ENCODE measurements at regions not wholly inside any gene's neighbourhood (a gene's known extent, or its start where the extent isn't known, plus 50 kb on each side); places are given as distances from the start of the nearest gene placed in this dataset.
"Not testable (repeated sequence)": the region's sequence is repeated elsewhere in the genome, so short reads cannot be mapped to it uniquely, and the experiment has no call there.

GRCh38 chr13:20311596-20311995, 79.5 kb upstream of the GJB6 start:
- DNase-seq, result no peak

- DNase-seq, result no peak
These were observed 78.9 kb upstream of the GJB6 start for GRCh38 chr13:20311022-20311421.

GRCh38 chr13:20306039-20306438, 73.9 kb upstream of the GJB6 start:
- DNase-seq, result no peak

GRCh38 chr13:20305587-20305986, 73.5 kb upstream of the GJB6 start:
- DNase-seq, result no peak

GRCh38 chr13:20304061-20304460, 71.9 kb upstream of the GJB6 start:
- not testable (repeated sequence) for DNase-seq

- DNase-seq, result no peak
These were observed 71.5 kb upstream of the GJB6 start for GRCh38 chr13:20303636-20304035.

GRCh38 chr13:20301403-20302071, 69.4 kb upstream of the GJB6 start:
- DNase-seq, result peak; percentile 82

GRCh38 chr13:20301015-20301402, 68.9 kb upstream of the GJB6 start:
- DNase-seq, result no peak

GRCh38 chr13:20297181-20297580, 65.1 kb upstream of the GJB6 start:
- no peak for DNase-seq

GRCh38 chr13:20295956-20296355, 63.8 kb upstream of the GJB6 start:
- DNase-seq, result no peak

GRCh38 chr13:20294497-20294896, 62.4 kb upstream of the GJB6 start:
- DNase-seq, result no peak

GRCh38 chr13:20292301-20292700, 60.2 kb upstream of the GJB6 start:
- not testable (repeated sequence) for DNase-seq

GRCh38 chr13:20291675-20292074, 59.6 kb upstream of the GJB6 start:
- DNase-seq, result no peak

- DNase-seq, result no peak
These were observed 58.9 kb upstream of the GJB6 start for GRCh38 chr13:20291037-20291436.

- DNase-seq, result no peak
These were observed 56.4 kb upstream of the GJB6 start for GRCh38 chr13:20288561-20288960.

GRCh38 chr13:20287976-20288375, 55.9 kb upstream of the GJB6 start:
- DNase-seq, result no peak

GRCh38 chr13:20285530-20285929, 53.4 kb upstream of the GJB6 start:
- no peak for DNase-seq
